ENCODE measurements at regions not wholly inside any gene's neighbourhood (a gene's known extent, or its start where the extent isn't known, plus 50 kb on each side); places are given as distances from the start of the nearest gene placed in this dataset.

DNA sequence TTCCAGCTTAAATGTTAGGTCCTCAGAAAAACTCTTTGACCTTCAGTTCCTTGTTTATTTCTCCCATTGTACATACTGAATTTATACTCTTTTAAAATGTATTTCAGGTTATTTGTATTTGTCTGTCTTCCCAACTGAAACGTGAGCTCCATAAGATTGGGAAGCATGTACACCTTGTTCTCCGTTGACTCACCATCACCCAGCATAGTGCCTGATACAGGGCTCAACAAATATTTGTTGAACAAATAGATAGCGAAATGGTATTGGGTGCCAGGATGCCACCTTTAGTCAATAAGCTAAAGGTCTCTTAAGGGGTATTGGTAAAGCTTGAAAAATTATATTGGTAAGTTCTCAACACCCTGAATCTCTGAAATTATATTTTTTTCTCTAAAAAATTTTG is 1841.3 kb upstream of the CELF4 start:
- DNase-seq (ENCODE audit: low read depth in 1 of 2, low spot score in 1 of 2) = no peak
- in situ Hi-C loops (cut with HindIII; ENCODE audit: low pct_unique_long_range_greater_than_20kb, low sequenced_read_pairs) = no loop called here
- TF ChIP-seq JUND (IDR thresholded peaks at IDR 0.05; ENCODE audit: low read depth) = no peak

DNA sequence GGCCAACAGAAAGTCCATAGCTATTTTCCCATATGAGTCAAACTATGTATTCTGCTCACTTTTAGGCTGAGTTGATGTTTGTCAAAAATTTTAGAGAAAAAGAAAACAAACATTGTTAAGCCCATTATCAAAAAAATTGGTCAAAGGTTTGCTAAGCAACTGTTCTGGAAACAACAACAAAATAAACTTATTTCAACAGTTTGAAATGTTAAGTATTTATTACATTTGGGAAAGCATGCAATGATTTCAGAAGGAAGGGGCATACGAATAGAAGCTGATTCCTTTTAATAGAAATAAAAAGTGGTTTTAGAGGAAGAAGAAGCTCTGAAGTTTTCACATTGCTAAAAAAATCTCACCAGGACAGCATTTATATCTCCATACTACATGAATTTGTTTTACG is 1837.5 kb upstream of the CELF4 start:
- in situ Hi-C loops (cut with HindIII; ENCODE audit: low pct_unique_long_range_greater_than_20kb, low sequenced_read_pairs) = no loop called here
- no peak for TF ChIP-seq JUND (IDR thresholded peaks at IDR 0.05; ENCODE audit: low read depth)
- DNase-seq (ENCODE audit: low read depth in 1 of 2, low spot score in 1 of 2) = no peak

DNA sequence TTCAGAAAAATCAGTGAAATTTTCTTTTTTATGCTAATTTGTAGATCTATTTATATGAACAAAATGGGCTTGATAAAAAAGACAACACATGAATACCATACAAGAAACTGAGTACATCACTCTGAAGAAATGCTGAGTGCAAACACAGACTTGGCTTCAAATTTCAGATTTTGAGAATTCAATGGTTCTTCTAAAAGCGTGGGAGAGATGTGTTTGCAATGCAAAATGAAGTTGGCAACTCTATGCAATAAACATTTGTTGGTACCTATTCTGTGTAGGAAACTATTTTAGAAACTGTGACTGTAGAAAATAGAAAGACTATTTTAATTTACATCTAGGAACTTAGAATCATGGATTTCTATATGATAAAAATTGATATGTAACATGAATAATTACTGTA is 1834.1 kb upstream of the CELF4 start:
- DNase-seq (ENCODE audit: low read depth in 1 of 2, low spot score in 1 of 2) = no peak
- TF ChIP-seq JUND (IDR thresholded peaks at IDR 0.05; ENCODE audit: low read depth) = no peak
- in situ Hi-C loops (cut with HindIII; ENCODE audit: low pct_unique_long_range_greater_than_20kb, low sequenced_read_pairs) = no loop called here

DNA sequence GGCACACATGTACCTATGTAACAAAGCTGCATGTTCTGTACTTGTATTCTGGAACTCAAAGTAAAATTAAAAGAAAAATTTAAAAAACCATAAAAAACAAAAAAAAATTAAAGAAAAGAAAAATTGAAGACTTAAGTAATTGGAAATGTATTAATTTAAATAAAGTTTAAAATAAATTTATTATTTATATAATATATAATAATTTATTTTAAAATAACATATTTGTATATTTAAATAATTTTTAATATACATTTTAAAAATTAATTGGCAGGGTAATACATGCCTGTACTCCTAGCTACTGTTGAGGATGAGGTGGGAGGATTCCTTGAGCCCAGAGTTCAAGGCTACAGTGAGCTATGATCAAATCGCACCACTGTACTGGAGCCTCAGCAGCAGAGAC is 1830.6 kb upstream of the CELF4 start:
- no peak for DNase-seq (ENCODE audit: low read depth in 1 of 2, low spot score in 1 of 2)

DNA sequence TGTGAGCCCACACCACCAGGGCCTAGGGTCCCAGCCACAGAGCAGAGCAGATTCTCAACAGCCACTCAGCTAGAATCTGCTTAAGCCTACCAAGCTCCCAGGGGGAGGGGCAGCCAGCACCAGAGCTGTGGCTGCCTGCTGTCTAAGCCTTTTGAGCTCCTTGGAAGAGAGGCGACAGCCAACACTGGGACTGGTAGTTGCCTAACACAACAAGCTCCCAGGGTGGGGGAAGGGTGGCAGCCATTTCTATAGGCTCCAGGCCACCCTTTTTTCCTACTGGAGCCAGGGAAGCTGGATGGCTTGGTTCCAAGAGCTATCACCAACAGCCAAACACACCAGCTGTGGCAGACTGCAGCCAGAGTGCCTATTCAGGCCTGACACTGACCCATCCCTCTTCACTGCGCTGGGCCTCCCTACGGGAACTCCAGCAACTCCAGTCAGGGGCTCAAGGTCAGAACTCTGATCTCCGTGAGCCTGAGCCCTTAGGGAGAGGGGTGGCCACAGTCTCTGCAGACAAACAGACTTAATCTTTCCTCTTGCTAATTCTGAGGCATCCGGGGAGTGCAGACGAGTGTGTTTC is 1824.3 kb upstream of the CELF4 start:
- no peak for TF ChIP-seq JUND (IDR thresholded peaks at IDR 0.05; ENCODE audit: low read depth)
- in situ Hi-C loops (cut with HindIII; ENCODE audit: low pct_unique_long_range_greater_than_20kb, low sequenced_read_pairs) = no loop called here
- DNase-seq (ENCODE audit: low read depth in 1 of 2, low spot score in 1 of 2) = no peak

More for the DNA sequence above, 1830.6 kb upstream of the CELF4 start:
- in situ Hi-C loops (cut with HindIII; ENCODE audit: low pct_unique_long_range_greater_than_20kb, low sequenced_read_pairs) = no loop called here
- TF ChIP-seq JUND (IDR thresholded peaks at IDR 0.05; ENCODE audit: low read depth) = no peak

DNA sequence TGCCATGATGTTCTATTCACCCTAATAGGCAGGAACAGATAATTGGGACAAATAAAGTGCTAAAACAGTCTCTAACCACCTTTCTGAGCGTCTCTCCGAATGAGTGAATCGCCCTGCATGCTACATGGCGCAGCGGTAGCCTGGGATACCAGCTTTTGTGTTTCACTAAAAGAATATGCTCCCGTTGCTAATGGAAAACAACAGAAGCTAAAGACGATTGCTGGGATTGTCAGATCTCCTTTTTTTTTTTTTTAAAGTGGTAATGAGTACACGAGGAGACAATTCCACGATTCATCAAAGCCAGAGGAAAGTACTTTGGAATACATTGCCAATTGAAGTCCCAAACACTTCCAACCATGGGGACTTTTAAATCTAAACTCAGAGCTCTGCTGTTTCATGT is 1815.3 kb upstream of the CELF4 start:
- TF ChIP-seq JUND (IDR thresholded peaks at IDR 0.05; ENCODE audit: low read depth) = no peak
- in situ Hi-C loops (cut with HindIII; ENCODE audit: low pct_unique_long_range_greater_than_20kb, low sequenced_read_pairs) = no loop called here
- no peak for DNase-seq (ENCODE audit: low read depth in 1 of 2, low spot score in 1 of 2)

DNA sequence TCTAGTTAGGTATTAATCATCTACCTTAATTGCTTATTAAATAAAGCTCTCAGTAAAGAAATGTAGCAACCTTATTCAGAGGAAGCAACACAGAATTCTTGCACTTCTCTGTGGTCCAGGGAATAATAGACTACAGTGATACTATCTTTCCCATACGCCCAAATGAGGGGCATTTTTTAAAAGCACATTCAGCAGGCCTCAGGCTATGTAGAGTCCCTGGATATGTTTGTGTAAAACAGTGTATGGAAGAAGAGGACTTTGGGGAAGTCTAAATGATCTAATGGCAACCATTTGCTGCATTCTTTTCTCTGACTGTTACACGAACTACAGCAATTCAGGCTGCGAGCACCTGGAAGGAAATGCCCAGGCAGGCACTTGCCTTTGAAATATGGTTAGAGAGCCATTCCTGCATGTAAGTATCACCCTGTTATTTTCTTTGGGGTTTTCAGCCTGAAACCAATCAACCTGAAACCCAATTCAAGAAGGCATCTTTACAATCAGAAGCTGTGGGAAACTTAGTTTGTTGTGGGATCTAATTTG is 1814.7 kb upstream of the CELF4 start:
- in situ Hi-C loops (cut with HindIII; ENCODE audit: low pct_unique_long_range_greater_than_20kb, low sequenced_read_pairs) = no loop called here

DNA sequence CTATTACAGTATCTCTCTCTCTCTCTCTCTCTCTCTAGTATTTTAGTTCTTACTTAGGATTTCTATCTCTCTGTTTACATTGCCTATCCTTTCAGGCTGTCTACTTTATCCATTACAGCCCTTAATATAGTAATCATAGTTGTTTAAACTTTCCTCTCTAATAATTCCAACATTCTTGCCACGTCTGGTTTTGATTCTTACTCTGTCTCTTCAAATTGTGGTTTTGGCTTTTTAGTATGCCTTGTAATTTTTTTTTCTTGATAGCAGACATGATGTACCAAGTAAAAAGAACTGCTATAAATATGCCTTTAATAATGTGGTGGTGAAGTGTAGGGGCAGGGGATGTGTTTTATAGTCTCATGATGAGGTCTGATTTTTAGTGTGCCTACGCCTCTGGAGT is 1809.5 kb upstream of the CELF4 start:
- DNase-seq (ENCODE audit: low read depth in 1 of 2, low spot score in 1 of 2) = no peak
- in situ Hi-C loops (cut with HindIII; ENCODE audit: low pct_unique_long_range_greater_than_20kb, low sequenced_read_pairs) = no loop called here
- TF ChIP-seq JUND (IDR thresholded peaks at IDR 0.05; ENCODE audit: low read depth) = no peak

More for the DNA sequence above, 1814.7 kb upstream of the CELF4 start:
- TF ChIP-seq JUND (IDR thresholded peaks at IDR 0.05; ENCODE audit: low read depth) = no peak
- DNase-seq (ENCODE audit: low read depth in 1 of 2, low spot score in 1 of 2) = no peak

DNA sequence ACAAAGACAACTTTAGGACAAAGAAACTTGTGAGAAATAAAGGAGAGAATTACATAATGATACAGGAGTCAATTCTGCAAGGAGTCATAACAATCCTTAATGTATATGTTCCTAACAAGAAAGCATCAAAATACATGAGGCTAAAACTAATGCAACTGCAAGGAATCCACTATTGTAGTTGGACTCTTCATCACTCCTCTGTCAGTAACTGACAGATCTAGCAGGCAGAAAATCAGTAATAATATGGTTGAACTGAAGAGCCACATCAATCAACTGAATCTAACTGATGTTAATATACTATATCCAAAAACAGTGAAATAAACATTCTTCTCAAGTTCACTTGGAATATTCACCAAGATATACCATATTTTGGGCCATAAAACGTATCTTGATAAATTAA is 1806.4 kb upstream of the CELF4 start:
- in situ Hi-C loops (cut with HindIII; ENCODE audit: low pct_unique_long_range_greater_than_20kb, low sequenced_read_pairs) = no loop called here
- no peak for DNase-seq (ENCODE audit: low read depth in 1 of 2, low spot score in 1 of 2)
- TF ChIP-seq JUND (IDR thresholded peaks at IDR 0.05; ENCODE audit: low read depth) = no peak

DNA sequence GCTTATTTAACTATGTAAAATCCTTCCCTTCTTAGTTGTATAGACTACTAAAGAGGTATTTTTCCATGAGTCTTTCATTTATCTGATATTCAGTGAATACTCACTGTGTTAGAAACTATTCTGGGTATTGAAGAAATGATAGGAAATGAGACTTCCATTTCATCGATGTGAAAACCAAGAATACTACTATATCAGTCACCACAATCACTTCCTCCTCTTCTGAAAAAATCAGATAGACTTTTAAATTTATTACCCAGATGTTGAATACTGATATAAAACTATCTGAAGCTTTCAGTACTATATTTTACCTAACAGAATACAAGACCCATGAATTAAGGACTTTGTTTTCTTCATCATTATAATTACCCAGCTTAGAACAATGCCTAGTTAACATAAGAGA is 1801.1 kb upstream of the CELF4 start:
- in situ Hi-C loops (cut with HindIII; ENCODE audit: low pct_unique_long_range_greater_than_20kb, low sequenced_read_pairs) = no loop called here

DNA sequence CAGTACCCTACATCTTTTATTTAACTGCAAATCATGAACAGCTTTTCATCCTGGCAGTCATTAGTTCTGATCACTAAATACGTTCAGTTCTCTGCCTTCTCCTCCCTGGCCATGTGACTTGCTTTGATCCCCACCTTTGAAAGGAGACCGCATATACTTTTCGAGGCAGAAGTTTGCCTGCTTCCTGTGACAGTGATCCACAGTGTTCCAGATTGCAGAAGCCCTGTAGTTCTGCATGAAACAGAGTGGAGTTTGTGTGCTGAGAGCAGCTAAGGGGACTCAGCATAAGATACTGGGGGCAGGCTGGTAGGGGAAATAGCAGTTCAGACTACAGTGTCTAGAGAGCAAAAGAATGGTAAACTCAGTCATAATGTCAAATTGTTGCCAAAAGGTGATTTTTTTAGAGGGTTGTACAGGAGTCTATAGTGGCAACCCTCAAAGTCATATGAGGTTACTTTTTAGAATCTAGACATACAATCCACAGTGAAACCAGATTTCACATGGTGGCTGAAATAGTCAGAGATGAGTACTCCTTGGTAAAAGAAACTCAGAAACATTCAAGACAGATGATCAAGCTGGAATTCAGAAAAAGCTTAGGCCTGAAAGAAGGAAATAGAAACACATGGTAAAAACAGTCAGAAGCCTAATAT is 1800.4 kb upstream of the CELF4 start:
- DNase-seq (ENCODE audit: low read depth in 1 of 2, low spot score in 1 of 2) = no peak
- TF ChIP-seq JUND (IDR thresholded peaks at IDR 0.05; ENCODE audit: low read depth) = no peak
- in situ Hi-C loops (cut with HindIII; ENCODE audit: low pct_unique_long_range_greater_than_20kb, low sequenced_read_pairs) = no loop called here

More for the DNA sequence above, 1801.1 kb upstream of the CELF4 start:
- TF ChIP-seq JUND (IDR thresholded peaks at IDR 0.05; ENCODE audit: low read depth) = no peak
- no peak for DNase-seq (ENCODE audit: low read depth in 1 of 2, low spot score in 1 of 2)

DNA sequence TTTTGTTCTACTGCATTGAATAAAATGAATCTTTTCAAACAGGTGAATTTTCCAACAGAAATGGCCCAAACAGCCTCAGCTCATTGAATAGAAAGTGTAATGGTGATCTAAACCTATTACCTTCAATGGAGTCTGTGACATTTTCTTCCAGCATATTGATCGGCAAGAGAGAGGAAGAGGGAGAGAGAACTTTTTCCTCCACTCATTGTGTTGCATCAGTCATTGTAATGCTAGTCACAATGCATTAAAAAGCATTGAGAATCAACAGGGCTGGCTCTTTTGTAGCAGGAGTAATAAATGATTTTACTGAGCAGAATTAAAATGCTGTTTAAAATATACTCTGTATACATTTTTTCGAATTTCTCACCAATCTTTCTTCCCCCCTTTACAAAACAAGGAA is 1794.5 kb upstream of the CELF4 start:
- TF ChIP-seq JUND (IDR thresholded peaks at IDR 0.05; ENCODE audit: low read depth) = no peak
- no peak for DNase-seq (ENCODE audit: low read depth in 1 of 2, low spot score in 1 of 2)

DNA sequence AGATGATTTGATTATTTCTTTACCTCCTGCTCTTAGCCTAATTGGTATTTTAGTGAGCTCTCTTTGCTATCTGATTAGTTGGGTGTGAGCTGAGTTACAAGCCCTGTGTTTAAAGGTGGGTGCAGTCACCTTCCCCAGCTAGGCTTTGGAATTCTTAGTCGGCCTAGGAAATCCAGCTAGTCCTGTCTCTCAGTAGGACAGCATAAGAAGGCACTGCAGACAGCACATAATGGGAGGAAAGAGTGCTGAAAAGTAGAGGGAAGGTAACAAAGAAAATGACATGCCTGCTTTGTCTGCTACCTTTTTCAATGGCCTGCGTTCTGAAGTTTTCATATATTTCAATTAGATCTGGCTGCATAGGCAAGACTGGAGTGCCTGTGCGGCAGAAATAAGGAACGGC is 1794.0 kb upstream of the CELF4 start:
- no peak for DNase-seq (ENCODE audit: low read depth in 1 of 2, low spot score in 1 of 2)
- no peak for TF ChIP-seq JUND (IDR thresholded peaks at IDR 0.05; ENCODE audit: low read depth)
- in situ Hi-C loops (cut with HindIII; ENCODE audit: low pct_unique_long_range_greater_than_20kb, low sequenced_read_pairs) = no loop called here

More for the DNA sequence above, 1794.5 kb upstream of the CELF4 start:
- in situ Hi-C loops (cut with HindIII; ENCODE audit: low pct_unique_long_range_greater_than_20kb, low sequenced_read_pairs) = no loop called here

Data from T47D (cell line).